Effector memory CD4-positive, alpha-beta T cell (primary cell): ENCODE measurements at regions not wholly inside any gene's neighbourhood (a gene's known extent, or its start where the extent isn't known, plus 50 kb on each side); places are given as distances from the start of the nearest gene placed in this dataset.

Experiments used
- DNase-seq, 3 donors: peaks; one replicate each; pipeline ENCODE4 v3.0.0-alpha.2; 2020
- H3K27ac ChIP-seq: 2 replicates; pipeline ENCODE4 v1.7.0; 2013; ENCODE audit warnings: mild to moderate bottlenecking, low read length, moderate library complexity; ENCODE audit not compliant: insufficient read depth, poor library complexity, severe bottlenecking
- H3K27me3 ChIP-seq: replicated peaks from 2 replicates; pipeline ENCODE4 v1.7.0; 2013; ENCODE audit warnings: mild to moderate bottlenecking, low read length; ENCODE audit not compliant: insufficient read depth, control insufficient read depth, poor library complexity, severe bottlenecking
- H3K36me3 ChIP-seq: 2 replicates; pipeline ENCODE4 v1.7.0; 2013; ENCODE audit warnings: mild to moderate bottlenecking, low read length, moderate library complexity; ENCODE audit not compliant: control insufficient read depth, insufficient read depth
- H3K4me1 ChIP-seq: 2 replicates; pipeline ENCODE4 v1.7.0; 2013; ENCODE audit warnings: low read length, mild to moderate bottlenecking; ENCODE audit not compliant: control insufficient read depth, insufficient read depth, poor library complexity, severe bottlenecking
- H3K4me3 ChIP-seq: 2 replicates; pipeline ENCODE4 v1.7.0; 2013; ENCODE audit warnings: low read length, low read depth, mild to moderate bottlenecking; ENCODE audit not compliant: insufficient read depth, poor library complexity, severe bottlenecking
- H3K9me3 ChIP-seq: 2 replicates; pipeline ENCODE4 v1.7.0; 2013; ENCODE audit warnings: mild to moderate bottlenecking, low read length, moderate library complexity; ENCODE audit not compliant: control insufficient read depth

GRCh38 chr11:35077709-35078469 is 61.1 kb upstream of the CD44 start:
- H3K27ac ChIP-seq = peak overlapping the region; percentile 79
- H3K4me3 ChIP-seq = peak overlapping the region; percentile 7
- H3K9me3 ChIP-seq = no peaks in the 10 kb centered on the region
- peak; percentile 47 to 51 (median 49) for DNase-seq
- peaks cover 58% of the 10 kb centered on the region for H3K4me1 ChIP-seq
- no peaks in the 10 kb centered on the region for H3K36me3 ChIP-seq
- no peaks in the 10 kb centered on the region for H3K27me3 ChIP-seq

DNA sequence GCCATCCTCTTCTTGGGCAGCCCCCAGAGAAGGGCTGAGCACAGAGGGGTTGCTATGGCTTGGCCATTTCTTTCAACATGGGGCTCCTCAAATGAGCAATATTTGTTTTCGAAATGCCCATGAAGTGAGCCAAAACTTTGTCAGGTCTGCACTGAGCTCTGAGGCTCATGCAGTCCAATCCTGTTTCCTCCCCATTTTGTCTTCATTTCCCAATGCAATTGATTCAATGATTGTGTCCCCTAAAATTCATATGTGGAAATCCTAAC is 60.6 kb upstream of the CD44 start:
- Histone ChIP-seq H3K4me1 (peaks cover 62% of the 10 kb centered on the region), H3K4me3 (peak overlapping the region; percentile 7), H3K36me3 (no peaks in the 10 kb centered on the region), H3K27ac (peak overlapping the region; percentile 79), H3K27me3 (no peaks in the 10 kb centered on the region), H3K9me3 (no peaks in the 10 kb centered on the region)
- DNase-seq = no peak

- Histone ChIP-seq H3K4me1 (peaks cover 74% of the 10 kb centered on the region), H3K9me3 (no peaks in the 10 kb centered on the region), H3K4me3 (no peak overlapping the region), H3K27ac (peak overlapping the region; percentile 79), H3K27me3 (no peaks in the 10 kb centered on the region), H3K36me3 (no peaks in the 10 kb centered on the region)
- no peak for DNase-seq
Measured at GRCh38 chr11:35079611-35080010, 59.4 kb upstream of the CD44 start.

DNA sequence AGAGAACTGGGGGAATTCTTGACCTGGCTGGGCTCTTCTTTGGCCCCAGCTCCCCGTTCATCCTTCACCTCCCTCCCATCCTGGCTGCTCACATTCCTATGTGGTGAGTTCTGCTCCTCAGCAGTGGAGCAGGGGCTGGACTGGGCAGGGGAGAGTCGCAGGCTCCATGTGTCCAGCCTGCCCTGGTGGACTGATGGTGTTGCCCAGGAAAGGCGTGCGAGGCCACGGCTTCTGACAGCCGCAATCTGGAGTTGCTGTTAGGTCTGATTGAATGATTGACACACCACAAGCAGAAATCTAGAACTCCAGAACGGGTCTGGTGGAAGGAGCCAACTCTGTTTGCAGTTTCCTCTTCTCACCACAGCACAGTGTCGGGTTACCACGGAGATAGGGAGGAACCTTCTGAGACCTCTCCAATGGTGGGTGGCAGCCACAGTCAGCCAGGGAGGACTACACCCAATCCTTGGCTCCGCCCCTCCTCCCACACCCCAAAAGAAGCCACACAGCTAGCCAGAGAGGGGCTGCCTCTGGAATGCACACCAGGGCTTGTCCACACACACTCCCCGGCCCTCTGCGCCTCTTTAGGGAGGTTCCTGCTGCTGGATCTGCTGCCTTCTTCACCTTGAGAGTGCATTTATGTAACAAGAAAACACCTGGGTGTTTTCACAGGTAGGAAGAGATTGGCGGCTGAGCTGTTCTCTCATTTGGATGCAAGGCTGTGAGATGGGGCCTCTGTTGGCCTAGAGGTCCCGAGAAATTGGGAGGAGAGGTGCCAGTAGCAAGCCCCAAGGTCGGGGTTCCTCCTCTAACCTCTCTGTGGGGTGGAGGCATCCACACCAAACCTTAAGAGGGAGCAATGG is 56.4 kb upstream of the CD44 start:
- H3K4me3 ChIP-seq = peak overlapping the region; percentile 37
- H3K9me3 ChIP-seq = no peaks in the 10 kb centered on the region
- H3K4me1 ChIP-seq = peaks cover 73% of the 10 kb centered on the region
- DNase-seq = peak; percentile 74 to 85 (median 83)
- no peaks in the 10 kb centered on the region for H3K36me3 ChIP-seq
- peak overlapping the region; percentile 97 for H3K27ac ChIP-seq
- no peaks in the 10 kb centered on the region for H3K27me3 ChIP-seq

GRCh38 chr11:35083181-35083430 is 55.9 kb upstream of the CD44 start:
- Histone ChIP-seq H3K27ac (peak overlapping the region; percentile 97), H3K4me1 (peaks cover 73% of the 10 kb centered on the region), H3K36me3 (no peaks in the 10 kb centered on the region), H3K27me3 (no peaks in the 10 kb centered on the region), H3K9me3 (no peaks in the 10 kb centered on the region), H3K4me3 (peak overlapping the region; percentile 10)
- no peak for DNase-seq

- Histone ChIP-seq H3K36me3 (no peaks in the 10 kb centered on the region), H3K9me3 (no peaks in the 10 kb centered on the region), H3K27me3 (no peaks in the 10 kb centered on the region), H3K4me3 (peak overlapping the region; percentile 5), H3K4me1 (peaks cover 72% of the 10 kb centered on the region), H3K27ac (peak overlapping the region; percentile 97)
- peak; percentile 60 to 76 (median 69) for DNase-seq
Measured at GRCh38 chr11:35083431-35084238, 55.3 kb upstream of the CD44 start.

DNA sequence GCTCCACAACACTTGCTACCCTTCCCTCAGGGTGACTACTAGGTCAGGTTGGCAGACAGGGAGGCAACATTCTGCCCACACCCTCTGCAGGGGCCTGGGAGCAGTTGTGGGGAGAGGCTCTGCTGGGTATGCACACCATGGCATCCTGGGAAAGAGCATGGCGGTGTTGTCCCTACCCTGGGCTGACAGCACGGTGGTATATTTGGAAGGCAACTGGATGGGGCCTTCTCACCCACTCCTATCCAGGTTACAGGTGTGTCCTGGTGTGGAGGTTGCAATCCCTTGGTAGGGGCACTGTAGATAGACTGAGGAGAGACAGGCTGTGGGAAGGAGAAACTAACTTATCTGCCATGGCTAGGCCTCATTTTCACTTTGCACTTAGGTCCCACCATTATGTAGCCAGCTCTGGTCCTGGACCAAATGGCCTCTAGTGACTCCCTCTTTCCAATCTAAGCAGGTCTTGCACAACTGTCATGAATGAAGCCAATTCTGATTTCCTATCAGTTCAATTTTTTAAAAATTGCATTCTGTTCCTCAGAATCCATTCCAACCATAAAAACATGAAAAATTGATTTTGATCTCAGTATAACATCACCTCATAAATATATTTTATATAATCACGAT is 54.0 kb upstream of the CD44 start:
- H3K27ac ChIP-seq = peak overlapping the region; percentile 97
- DNase-seq = no peak
- no peaks in the 10 kb centered on the region for H3K9me3 ChIP-seq
- H3K4me1 ChIP-seq = peaks cover 59% of the 10 kb centered on the region
- H3K27me3 ChIP-seq = no peaks in the 10 kb centered on the region
- no peak overlapping the region for H3K4me3 ChIP-seq
- H3K36me3 ChIP-seq = no peaks in the 10 kb centered on the region

GRCh38 chr11:35085531-35086165 is 53.3 kb upstream of the CD44 start:
- H3K4me1 ChIP-seq = peaks cover 55% of the 10 kb centered on the region
- H3K27ac ChIP-seq = no peak overlapping the region
- DNase-seq = no peak
- H3K27me3 ChIP-seq = no peaks in the 10 kb centered on the region
- no peak overlapping the region for H3K4me3 ChIP-seq
- no peaks in the 10 kb centered on the region for H3K9me3 ChIP-seq
- no peaks in the 10 kb centered on the region for H3K36me3 ChIP-seq

- H3K27ac ChIP-seq = no peak overlapping the region
- DNase-seq = no peak
- peaks cover 44% of the 10 kb centered on the region for H3K4me1 ChIP-seq
Measured at GRCh38 chr11:35087648-35088047, 51.3 kb upstream of the CD44 start.

More at GRCh38 chr11:35087648-35088047, 51.3 kb upstream of the CD44 start:
- no peak overlapping the region for H3K4me3 ChIP-seq
- no peaks in the 10 kb centered on the region for H3K36me3 ChIP-seq
- H3K27me3 ChIP-seq = no peaks in the 10 kb centered on the region
- no peaks in the 10 kb centered on the region for H3K9me3 ChIP-seq
